Peyer's patch (tissue), 4 donors: ENCODE measurements at regions not wholly inside any gene's neighbourhood (a gene's known extent, or its start where the extent isn't known, plus 50 kb on each side); places are given as distances from the start of the nearest gene placed in this dataset.

ENCODE experiments used
- DNase-seq, 3 donors: peaks; one replicate each; pipeline ENCODE4 v3.0.0-alpha.2; 2017 to 2019
- H3K27ac ChIP-seq, 4 donors: fragments of 200-600 bp; sonication (generic); one replicate each; pipeline ENCODE4 v1.5.1; 2016 to 2019
- H3K27me3 ChIP-seq, 2 donors: fragments of 200-600 bp; sonication (generic); one replicate each; pipeline ENCODE4 v1.5.1; 2019
- H3K36me3 ChIP-seq, 3 donors: fragments of 200-600 bp; sonication (generic); one replicate each; pipeline ENCODE4 v1.5.1; 2016 to 2019
- H3K4me1 ChIP-seq, 4 donors: fragments of 200-600 bp; sonication (generic); one replicate each; pipeline ENCODE4 v1.5.1; 2016 to 2019
- H3K4me3 ChIP-seq, 4 donors: fragments of 200-600 bp; sonication (generic); 1 replicate in 3 of 4; 2 replicates in 1 of 4; pipeline ENCODE4 v1.5.1; 2016 to 2019; ENCODE audit warnings: mild to moderate bottlenecking in 1 of 4
- H3K9me3 ChIP-seq, 4 donors: fragments of 200-600 bp; sonication (generic); one replicate each; pipeline ENCODE4 v1.5.1; 2016 to 2019; ENCODE audit warnings: mild to moderate bottlenecking in 1 of 4
- CTCF ChIP-seq, 6 experiments: fragments of 450-650 bp in 4 of 6; fragments of 200-600 bp in 2 of 6; sonication (generic) in 1 of 6; IDR thresholded peaks; one replicate each; pipeline ENCODE4 v1.5.1; 2017 to 2019; ENCODE audit warnings: antibody characterized with exemption in 6 of 6, mild to moderate bottlenecking in 3 of 6, moderate library complexity in 1 of 6
- POLR2A ChIP-seq, 2 donors: fragments of 450-650 bp; IDR thresholded peaks; one replicate each; pipeline ENCODE4 v1.5.1; 2017; ENCODE audit warnings: antibody characterized with exemption in 2 of 2, mild to moderate bottlenecking in 2 of 2, moderate library complexity in 2 of 2

DNA sequence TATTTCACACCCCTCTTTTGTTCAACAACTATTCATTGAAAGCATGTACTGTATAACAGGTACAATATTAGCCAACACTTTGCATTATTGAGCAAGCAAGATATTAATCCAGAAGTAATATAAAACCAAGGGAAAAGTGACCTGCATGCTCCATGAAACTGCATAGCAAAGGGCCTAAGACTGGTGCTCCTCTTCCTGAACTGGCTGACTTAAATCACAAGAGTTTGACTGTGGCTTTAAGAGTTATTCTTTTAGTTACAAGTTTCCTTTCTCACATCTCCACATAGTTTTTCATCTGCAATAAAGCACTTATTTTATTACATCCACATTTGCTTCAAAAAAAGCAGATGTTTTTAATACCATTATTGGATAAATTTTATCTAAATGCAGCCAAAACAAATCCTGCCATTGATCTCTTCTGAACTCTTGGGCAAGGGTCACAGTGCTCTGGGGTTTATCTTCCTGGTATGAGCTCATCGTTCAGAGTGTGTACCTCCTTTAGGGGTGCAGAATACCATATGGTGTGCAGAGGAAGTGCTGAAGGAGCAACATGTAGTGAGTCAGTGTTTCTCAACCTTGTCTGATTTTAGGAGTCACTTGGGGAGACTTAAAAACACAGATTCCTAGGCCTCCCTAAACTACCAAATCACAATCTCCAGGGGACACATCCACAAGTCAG, 1225.9 kb upstream of the MAP3K7 start:
- H3K4me1 ChIP-seq = no peaks in the 10 kb centered on the region
- TF ChIP-seq POLR2A (IDR thresholded peaks at IDR 0.05) (no peak), CTCF (IDR thresholded peaks at IDR 0.05) (no peak)
- H3K9me3 ChIP-seq = no peaks in the 10 kb centered on the region
- H3K27me3 ChIP-seq = no peaks in the 10 kb centered on the region
- no peaks in the 10 kb centered on the region for H3K36me3 ChIP-seq
- H3K4me3 ChIP-seq = no peak overlapping the region
- DNase-seq = peak in 1 of 3 donors; percentile 43
- H3K27ac ChIP-seq = no peak overlapping the region

- TF ChIP-seq CTCF (IDR thresholded peaks at IDR 0.05) = no peak
- no peak for TF ChIP-seq POLR2A (IDR thresholded peaks at IDR 0.05)
- Histone ChIP-seq H3K36me3 (no peaks in the 10 kb centered on the region), H3K9me3 (no peaks in the 10 kb centered on the region), H3K4me1 (no peaks in the 10 kb centered on the region), H3K4me3 (no peak overlapping the region), H3K27me3 (no peaks in the 10 kb centered on the region), H3K27ac (no peak overlapping the region)
- DNase-seq = no peak
These were observed 1218.1 kb upstream of the MAP3K7 start for GRCh38 chr6:91804981-91805380.

DNA sequence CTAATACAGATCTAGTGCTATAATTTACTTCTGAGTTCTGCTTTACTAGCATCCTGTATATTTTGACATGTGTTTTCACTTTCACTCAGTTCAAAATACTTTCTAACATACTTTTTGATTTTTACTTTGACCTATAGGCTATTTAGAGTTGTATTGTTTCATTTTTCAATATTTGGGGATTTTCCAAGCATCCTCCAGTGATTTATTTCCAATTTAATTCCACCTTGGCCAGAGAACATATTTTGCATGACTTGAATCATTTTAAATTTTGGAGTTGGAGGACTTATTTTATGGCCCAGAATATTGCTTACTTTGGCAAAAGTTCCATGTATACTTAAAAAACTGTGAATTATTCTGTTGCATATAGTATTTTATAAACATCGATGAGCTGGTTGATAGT, 1215.6 kb upstream of the MAP3K7 start:
- H3K9me3 ChIP-seq = no peaks in the 10 kb centered on the region
- TF ChIP-seq CTCF (IDR thresholded peaks at IDR 0.05) (no peak), POLR2A (IDR thresholded peaks at IDR 0.05) (no peak)
- no peaks in the 10 kb centered on the region for H3K4me1 ChIP-seq
- no peaks in the 10 kb centered on the region for H3K36me3 ChIP-seq
- no peak overlapping the region for H3K4me3 ChIP-seq
- DNase-seq = no peak
- H3K27me3 ChIP-seq = no peaks in the 10 kb centered on the region
- no peak overlapping the region for H3K27ac ChIP-seq

GRCh38 chr6:91796603-91797002, 1209.7 kb upstream of the MAP3K7 start:
- Histone ChIP-seq H3K9me3 (no peaks in the 10 kb centered on the region), H3K36me3 (no peaks in the 10 kb centered on the region), H3K27ac (no peak overlapping the region), H3K4me3 (no peak overlapping the region), H3K27me3 (no peaks in the 10 kb centered on the region), H3K4me1 (no peaks in the 10 kb centered on the region)
- no peak for DNase-seq
- TF ChIP-seq CTCF (IDR thresholded peaks at IDR 0.05) (no peak), POLR2A (IDR thresholded peaks at IDR 0.05) (no peak)

GRCh38 chr6:91788501-91788900, 1201.6 kb upstream of the MAP3K7 start:
- H3K4me1 ChIP-seq = no peaks in the 10 kb centered on the region
- no peak overlapping the region for H3K27ac ChIP-seq
- no peaks in the 10 kb centered on the region for H3K36me3 ChIP-seq
- no peak overlapping the region for H3K4me3 ChIP-seq
- no peak for TF ChIP-seq CTCF (IDR thresholded peaks at IDR 0.05)
- DNase-seq = no peak
- no peaks in the 10 kb centered on the region for H3K9me3 ChIP-seq
- H3K27me3 ChIP-seq = no peaks in the 10 kb centered on the region
